Breast epithelium (tissue), 3 donors: ENCODE measurements at regions not wholly inside any gene's neighbourhood (a gene's known extent, or its start where the extent isn't known, plus 50 kb on each side); places are given as distances from the start of the nearest gene placed in this dataset.

Experiments used
- CTCF ChIP-seq, 3 donors: fragments of 450-650 bp; IDR thresholded peaks; one replicate each; pipeline ENCODE4 v1.5.1; 2016 to 2017; ENCODE audit warnings: antibody characterized with exemption in 3 of 3, mild to moderate bottlenecking in 3 of 3, moderate library complexity in 3 of 3
- POLR2AphosphoS5 ChIP-seq, 3 donors: sonication (generic); formaldehyde crosslinking; IDR thresholded peaks; one replicate each; pipeline ENCODE4 v1.6.1; 2017; ENCODE audit warnings: antibody characterized with exemption in 3 of 3

- no peak for TF ChIP-seq CTCF (IDR thresholded peaks at IDR 0.05)
- no peak for TF ChIP-seq POLR2AphosphoS5 (IDR thresholded peaks at IDR 0.05)
Measured at GRCh38 chr14:26794731-26795130, 196.9 kb upstream of the NOVA1 start.
